ENCODE measurements at regions not wholly inside any gene's neighbourhood (a gene's known extent, or its start where the extent isn't known, plus 50 kb on each side); places are given as distances from the start of the nearest gene placed in this dataset.
A peak's percentile ranks its signal among the peaks of the same experiment; 100 is the strongest.

DNA sequence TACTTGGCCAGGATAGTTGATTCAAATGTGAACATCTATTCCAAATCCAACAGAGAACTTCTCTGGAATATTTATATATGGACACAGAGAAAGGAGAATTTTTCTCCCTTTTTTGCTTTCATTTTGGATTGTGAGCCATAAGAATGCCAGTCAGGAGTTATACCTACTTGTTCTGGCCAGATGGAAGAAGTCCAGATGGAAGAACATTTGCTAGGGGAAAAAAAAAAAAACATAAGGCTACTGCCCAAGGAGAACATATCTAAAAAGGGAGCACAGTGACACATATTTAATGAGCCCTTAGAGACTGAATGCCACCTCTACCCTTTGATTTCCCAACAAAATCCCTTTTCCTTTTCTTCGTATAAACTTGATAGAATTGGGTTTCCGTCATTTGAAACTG, 61.7 kb upstream of the PPP2R2B start:
- TF ChIP-seq CTCF (IDR thresholded peaks at IDR 0.05) = no peak

GRCh38 chr5:146944019-146944418, 65.5 kb upstream of the PPP2R2B start:
- TF ChIP-seq CTCF (IDR thresholded peaks at IDR 0.05) = no peak

DNA sequence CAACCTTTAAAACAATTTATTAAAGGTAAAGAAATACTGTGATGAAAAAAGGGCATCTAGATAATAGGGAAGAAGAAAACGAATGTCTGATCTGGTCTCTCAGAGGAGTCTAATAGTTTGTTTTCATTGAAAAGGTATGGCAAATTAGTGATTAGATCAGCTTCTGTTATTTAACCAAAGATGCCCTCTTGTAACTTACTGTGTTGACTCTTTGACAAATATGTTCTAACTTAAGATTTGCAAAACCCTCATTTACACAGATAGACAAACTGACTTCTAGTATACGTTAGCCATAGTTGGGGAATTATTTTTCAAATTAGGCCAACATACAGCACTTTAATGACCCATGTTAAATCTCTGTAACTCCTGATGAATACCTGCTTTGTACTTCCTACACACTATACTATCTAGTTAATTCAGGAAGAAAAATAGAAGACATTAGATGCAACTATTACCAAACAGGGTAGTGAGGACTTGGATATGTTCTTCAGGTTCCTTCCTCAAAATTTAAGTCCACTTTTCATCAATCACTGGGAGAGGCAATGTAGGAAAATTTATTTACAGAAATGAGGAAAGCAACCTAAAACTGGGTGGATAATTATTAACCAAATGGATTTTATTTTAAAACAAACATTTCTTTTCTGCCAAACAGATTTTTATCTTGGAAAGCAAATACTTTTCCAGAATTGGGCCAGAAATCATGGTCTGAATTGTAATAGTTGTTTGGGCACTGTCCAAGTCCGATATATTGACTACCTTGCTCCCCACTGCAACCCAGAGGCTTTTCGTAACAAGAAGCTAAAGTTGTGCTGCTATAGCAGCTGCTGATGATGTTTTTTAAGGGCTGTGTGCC, 66.4 kb upstream of the PPP2R2B start:
- no peak for TF ChIP-seq CTCF (IDR thresholded peaks at IDR 0.05)

DNA sequence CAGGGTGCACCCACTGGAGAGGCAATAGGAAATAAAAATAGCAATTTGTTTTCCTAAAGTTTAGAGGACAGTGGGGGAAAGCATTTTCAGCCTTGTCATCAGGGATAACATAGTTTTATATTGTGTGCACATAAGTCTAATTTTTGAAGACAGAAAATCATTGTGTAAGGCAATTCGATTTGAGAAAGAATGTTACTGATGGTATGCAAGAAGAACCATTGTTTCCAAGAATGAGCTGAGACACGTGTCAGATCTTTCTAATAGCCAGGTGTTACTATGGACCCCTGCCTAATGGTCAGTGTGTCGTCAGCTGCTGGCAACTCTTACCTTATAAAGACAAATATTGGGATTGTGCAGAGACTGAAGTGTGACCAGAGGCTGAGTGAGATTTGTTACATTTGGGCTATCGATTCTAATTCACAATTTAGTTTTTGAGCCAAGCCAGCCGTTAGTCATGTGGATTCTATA, 67.1 kb upstream of the PPP2R2B start:
- no peak for TF ChIP-seq CTCF (IDR thresholded peaks at IDR 0.05)

- peak; percentile 37; the same call in 1 of the 2 replicates for TF ChIP-seq CTCF (IDR thresholded peaks at IDR 0.05)
Observed at GRCh38 chr5:146947181-146947941, 68.8 kb upstream of the PPP2R2B start.

DNA sequence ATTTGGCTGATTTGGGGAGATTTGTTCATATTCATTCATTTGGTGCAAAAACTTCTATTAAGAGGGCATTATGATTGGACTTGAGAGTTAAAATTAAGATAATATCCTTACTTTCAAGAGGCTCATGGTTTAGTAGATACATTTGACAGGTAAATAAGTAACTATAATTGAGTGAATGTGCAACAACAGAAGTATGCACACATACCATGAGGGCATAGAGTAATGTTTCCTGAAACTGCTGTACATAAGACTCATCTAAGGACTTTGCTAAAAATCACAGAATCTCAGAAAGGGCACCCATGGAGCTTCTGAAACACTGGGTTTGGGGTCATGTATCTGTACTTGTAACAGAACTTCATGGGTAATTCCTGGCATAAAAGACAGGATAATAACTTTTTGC, 70.1 kb upstream of the PPP2R2B start:
- no peak for TF ChIP-seq CTCF (IDR thresholded peaks at IDR 0.05)

DNA sequence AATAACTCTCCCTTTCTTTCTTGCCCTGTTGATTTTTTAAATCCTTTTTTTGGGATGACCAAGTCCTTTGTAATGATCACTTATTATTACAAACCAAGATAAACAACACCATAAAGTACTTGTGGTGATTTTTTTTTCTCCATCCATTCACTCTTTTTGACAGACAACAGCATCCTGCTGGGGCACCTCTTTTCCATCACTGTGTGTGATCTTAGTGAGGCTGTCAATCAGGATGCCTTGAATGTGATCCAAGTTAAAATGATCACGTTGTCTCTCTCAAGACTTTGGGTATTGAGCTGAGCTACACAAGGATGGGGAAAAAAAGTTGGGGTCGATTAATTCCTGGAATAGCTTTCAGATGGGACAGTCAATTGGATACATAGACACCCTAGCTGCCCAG, 73.6 kb upstream of the PPP2R2B start:
- no peak for TF ChIP-seq CTCF (IDR thresholded peaks at IDR 0.05)

Data from LNCAP (cell line).